Kidney epithelial cell (primary cell): ENCODE measurements at regions not wholly inside any gene's neighbourhood (a gene's known extent, or its start where the extent isn't known, plus 50 kb on each side); places are given as distances from the start of the nearest gene placed in this dataset.
"Not testable (repeated sequence)": the region's sequence is repeated elsewhere in the genome, so short reads cannot be mapped to it uniquely, and the experiment has no call there.

Experiments
- DNase-seq: peaks from one replicate; pipeline ENCODE4 v3.0.0-alpha.2; 2010; ENCODE audit warnings: low read depth
- H3K27me3 ChIP-seq: 2 replicates; pipeline ENCODE4 v1.6.0; 2011; ENCODE audit warnings: low read length; ENCODE audit not compliant: control insufficient read depth, insufficient read depth
- H3K36me3 ChIP-seq: 2 replicates; pipeline ENCODE4 v1.5.1; 2011; ENCODE audit warnings: low read length; ENCODE audit not compliant: control insufficient read depth, insufficient read depth
- H3K4me3 ChIP-seq: 2 replicates; pipeline ENCODE4 v1.5.1; 2011; ENCODE audit warnings: low read depth, mild to moderate bottlenecking, control low read depth, low read length
- CTCF ChIP-seq: IDR thresholded peaks from 2 replicates; pipeline ENCODE4 v1.5.1; 2011; ENCODE audit warnings: mild to moderate bottlenecking, moderate library complexity, low read length, control low read depth, inconsistent platforms; ENCODE audit not compliant: insufficient read depth, poor library complexity, severe bottlenecking

GRCh38 chr10:120180160-120180559 lies 276.9 kb upstream of the PLPP4 start:
- H3K36me3 ChIP-seq: no peaks in the 10 kb centered on the region
- no peak for TF ChIP-seq CTCF
- no peak for DNase-seq
- H3K27me3 ChIP-seq: no peaks in the 10 kb centered on the region
- H3K4me3 ChIP-seq: no peak overlapping the region

GRCh38 chr10:120181154-120181553 lies 275.9 kb upstream of the PLPP4 start:
- Histone ChIP-seq H3K36me3 (no peaks in the 10 kb centered on the region), H3K27me3 (no peaks in the 10 kb centered on the region), H3K4me3 (no peak overlapping the region)
- TF ChIP-seq CTCF: no peak
- DNase-seq: no peak

- Histone ChIP-seq H3K4me3 (no peak overlapping the region), H3K27me3 (no peaks in the 10 kb centered on the region), H3K36me3 (no peaks in the 10 kb centered on the region)
- DNase-seq: no peak
- no peak for TF ChIP-seq CTCF
Observed at GRCh38 chr10:120182431-120182830, 274.6 kb upstream of the PLPP4 start.

GRCh38 chr10:120183546-120183945 lies 273.5 kb upstream of the PLPP4 start:
- TF ChIP-seq CTCF: no peak

GRCh38 chr10:120184547-120185337 lies 272.3 kb upstream of the PLPP4 start:
- H3K4me3 ChIP-seq: no peak overlapping the region
- no peak for TF ChIP-seq CTCF
- no peak for DNase-seq
- no peaks in the 10 kb centered on the region for H3K27me3 ChIP-seq
- H3K36me3 ChIP-seq: no peaks in the 10 kb centered on the region

More at GRCh38 chr10:120183546-120183945, 273.5 kb upstream of the PLPP4 start:
- H3K36me3 ChIP-seq: no peaks in the 10 kb centered on the region
- DNase-seq: no peak
- H3K27me3 ChIP-seq: no peaks in the 10 kb centered on the region
- H3K4me3 ChIP-seq: no peak overlapping the region

- no peak for TF ChIP-seq CTCF
- Histone ChIP-seq H3K27me3 (no peaks in the 10 kb centered on the region), H3K36me3 (no peaks in the 10 kb centered on the region), H3K4me3 (no peak overlapping the region)
- no peak for DNase-seq
Observed at GRCh38 chr10:120186506-120186905, 270.5 kb upstream of the PLPP4 start.

- DNase-seq, H3K36me3 ChIP-seq, H3K4me3 ChIP-seq, H3K27me3 ChIP-seq: not testable (repeated sequence)
Observed at GRCh38 chr10:120187168-120187567, 269.9 kb upstream of the PLPP4 start.
